ENCODE measurements at regions not wholly inside any gene's neighbourhood (a gene's known extent, or its start where the extent isn't known, plus 50 kb on each side); places are given as distances from the start of the nearest gene placed in this dataset.

- Histone ChIP-seq H3K4me1 (ENCODE audit: control insufficient read depth in 1 of 2, insufficient read depth in 2 of 2, low read length in 2 of 2) (no peaks in the 10 kb centered on the region), H3K36me3 (ENCODE audit: control insufficient read depth in 1 of 2, insufficient read depth in 2 of 2, low read length in 2 of 2) (no peaks in the 10 kb centered on the region), H3K27ac (ENCODE audit: low read depth, low read length) (no peak overlapping the region), H3K9me3 (ENCODE audit: control insufficient read depth in 1 of 2, insufficient read depth in 1 of 2, low read depth in 1 of 2, low read length in 2 of 2) (peaks cover 15 to 28% of the 10 kb centered on the region in 2 experiments; a peak in 2 of 4 replicates), H3K4me2 (ENCODE audit: low read length) (no peak overlapping the region), H3K27me3 (ENCODE audit: insufficient read depth, low read length) (no peaks in the 10 kb centered on the region), H3K9me2 (ENCODE audit: insufficient read depth) (no peaks in the 10 kb centered on the region), H3K9ac (ENCODE audit: low read length) (no peak overlapping the region), H3K4me3 (replicated peaks in 1 of 2; ENCODE audit: low read depth in 1 of 2, low read length in 2 of 2) (no peak overlapping the region), H4K20me1 (ENCODE audit: insufficient read depth) (no peaks in the 10 kb centered on the region), H2AFZ (ENCODE audit: low read depth, low read length, poor library complexity, severe bottlenecking) (no peak overlapping the region), H3K79me2 (ENCODE audit: insufficient read depth, low read length) (no peaks in the 10 kb centered on the region)
- CTCF ChIA-PET, result no interaction called here
- TF ChIP-seq MAX (IDR thresholded peaks at IDR 0.05) (no peak), EGR1 (IDR thresholded peaks at IDR 0.05; ENCODE audit: low read depth) (no peak), YY1 (IDR thresholded peaks at IDR 0.05; ENCODE audit: extremely low read depth, insufficient replicate concordance, low read depth, low read length) (no peak), CEBPB (IDR thresholded peaks at IDR 0.05; ENCODE audit: low read depth) (no peak), SRF (IDR thresholded peaks at IDR 0.05; ENCODE audit: low read depth) (no peak), SP1 (IDR thresholded peaks at IDR 0.05; ENCODE audit: low read depth) (no peak), ZBTB33 (IDR thresholded peaks at IDR 0.05; ENCODE audit: extremely low read depth, insufficient replicate concordance, low read length) (no peak), SIN3A (IDR thresholded peaks at IDR 0.05; ENCODE audit: low read depth) (no peak), EZH2phosphoT487 (IDR thresholded peaks at IDR 0.05; ENCODE audit: borderline replicate concordance) (no peak), RAD21 (IDR thresholded peaks at IDR 0.05; ENCODE audit: low read depth) (no peak), JUND (IDR thresholded peaks at IDR 0.05) (no peak), CBX3 (IDR thresholded peaks at IDR 0.05; ENCODE audit: low read depth) (no peak), POLR2A (IDR thresholded peaks at IDR 0.05; ENCODE audit: borderline replicate concordance, extremely low read depth, insufficient read depth, insufficient read length) (no peak), CTCF (IDR thresholded peaks at IDR 0.05 in 2 of 3, conservative IDR thresholded peaks at IDR 0.05 in 1 of 3; ENCODE audit: borderline replicate concordance in 1 of 3, insufficient read depth in 1 of 3, low read depth in 2 of 3, low read length in 2 of 3) (no peak)
- TF ChIP-seq, protein P1, sequence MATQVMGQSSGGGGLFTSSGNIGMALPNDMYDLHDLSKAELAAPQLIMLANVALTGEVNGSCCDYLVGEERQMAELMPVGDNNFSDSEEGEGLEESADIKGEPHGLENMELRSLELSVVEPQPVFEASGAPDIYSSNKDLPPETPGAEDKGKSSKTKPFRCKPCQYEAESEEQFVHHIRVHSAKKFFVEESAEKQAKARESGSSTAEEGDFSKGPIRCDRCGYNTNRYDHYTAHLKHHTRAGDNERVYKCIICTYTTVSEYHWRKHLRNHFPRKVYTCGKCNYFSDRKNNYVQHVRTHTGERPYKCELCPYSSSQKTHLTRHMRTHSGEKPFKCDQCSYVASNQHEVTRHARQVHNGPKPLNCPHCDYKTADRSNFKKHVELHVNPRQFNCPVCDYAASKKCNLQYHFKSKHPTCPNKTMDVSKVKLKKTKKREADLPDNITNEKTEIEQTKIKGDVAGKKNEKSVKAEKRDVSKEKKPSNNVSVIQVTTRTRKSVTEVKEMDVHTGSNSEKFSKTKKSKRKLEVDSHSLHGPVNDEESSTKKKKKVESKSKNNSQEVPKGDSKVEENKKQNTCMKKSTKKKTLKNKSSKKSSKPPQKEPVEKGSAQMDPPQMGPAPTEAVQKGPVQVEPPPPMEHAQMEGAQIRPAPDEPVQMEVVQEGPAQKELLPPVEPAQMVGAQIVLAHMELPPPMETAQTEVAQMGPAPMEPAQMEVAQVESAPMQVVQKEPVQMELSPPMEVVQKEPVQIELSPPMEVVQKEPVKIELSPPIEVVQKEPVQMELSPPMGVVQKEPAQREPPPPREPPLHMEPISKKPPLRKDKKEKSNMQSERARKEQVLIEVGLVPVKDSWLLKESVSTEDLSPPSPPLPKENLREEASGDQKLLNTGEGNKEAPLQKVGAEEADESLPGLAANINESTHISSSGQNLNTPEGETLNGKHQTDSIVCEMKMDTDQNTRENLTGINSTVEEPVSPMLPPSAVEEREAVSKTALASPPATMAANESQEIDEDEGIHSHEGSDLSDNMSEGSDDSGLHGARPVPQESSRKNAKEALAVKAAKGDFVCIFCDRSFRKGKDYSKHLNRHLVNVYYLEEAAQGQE (IDR thresholded peaks at IDR 0.05; ENCODE audit: low read depth), result no peak
- ATAC-seq, result no peak
- BruUV-seq (replicated peaks), result no TSS peak
- RAD21 ChIA-PET (ENCODE audit: low non-redundant PET in 1 of 2, low total read pairs in 2 of 2, uncharacterized antibody in 2 of 2, unreplicated experiment in 2 of 2), result no interaction called here
- no peak for DNase-seq (ENCODE audit: low read depth, low spot score)
- intact Hi-C loops (cut with micrococcal nuclease), result no loop called here
- POLR2A ChIA-PET, result no interaction called here
These were observed 294.0 kb upstream of the ATP10A start for GRCh38 chr15:26157081-26157480.
